GM18498 (cell line): ENCODE measurements at regions not wholly inside any gene's neighbourhood (a gene's known extent, or its start where the extent isn't known, plus 50 kb on each side); places are given as distances from the start of the nearest gene placed in this dataset.
"Not testable (repeated sequence)": the region's sequence is repeated elsewhere in the genome, so short reads cannot be mapped to it uniquely, and the experiment has no call there.

Source experiments
- ATAC-seq: cut with Tn5 transposase; IDR thresholded peaks from one replicate; pipeline ENCODE4 v1.9.1; 2021; ENCODE audit warnings: mild to moderate bottlenecking, moderate library complexity; ENCODE audit not compliant: unreplicated experiment

DNA sequence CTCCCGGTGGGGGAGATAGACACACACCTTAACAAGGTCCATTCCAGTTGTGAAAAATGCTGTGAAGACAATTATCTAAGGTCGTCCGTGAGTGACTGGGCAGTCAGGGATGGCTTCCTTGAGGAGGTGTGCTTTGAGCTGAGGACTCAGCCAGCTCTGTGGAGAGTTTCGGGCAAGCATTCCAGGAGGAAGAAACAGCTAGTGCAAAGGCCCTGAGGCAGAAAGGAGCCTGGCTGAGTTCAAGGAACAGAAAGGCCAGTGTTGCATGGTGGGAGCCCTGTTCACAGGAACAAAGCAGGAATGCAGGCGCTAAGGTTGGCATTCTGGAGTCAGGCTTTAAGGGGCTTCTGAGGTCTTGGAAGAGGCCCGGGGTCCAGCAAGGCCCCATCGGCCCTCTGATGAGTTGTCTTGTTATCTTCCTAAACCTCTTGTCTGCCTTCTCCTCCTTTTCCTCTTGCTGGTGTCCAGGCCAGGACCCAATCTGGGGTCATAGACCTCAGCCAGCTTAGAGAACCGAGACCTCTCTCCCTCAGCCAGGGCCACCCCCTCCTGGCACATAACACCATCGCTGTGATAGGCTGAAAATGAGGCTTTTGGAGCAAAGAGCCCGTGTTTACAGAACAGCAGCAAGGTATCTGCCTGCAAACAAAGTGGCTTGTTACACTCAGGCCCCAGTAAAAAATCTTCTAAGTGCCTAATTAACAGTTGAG lies 270.2 kb upstream of the MVB12B start:
- no peak for ATAC-seq

- ATAC-seq, result no peak
Measured at GRCh38 chr9:126057121-126057825, 269.4 kb upstream of the MVB12B start.

- no peak for ATAC-seq
Measured at GRCh38 chr9:126058011-126058531, 268.6 kb upstream of the MVB12B start.

- no peak for ATAC-seq
Measured at GRCh38 chr9:126058591-126058990, 268.0 kb upstream of the MVB12B start.

- ATAC-seq, result no peak
Measured at GRCh38 chr9:126061575-126061974, 265.1 kb upstream of the MVB12B start.

- no peak for ATAC-seq
Measured at GRCh38 chr9:126062158-126062886, 264.3 kb upstream of the MVB12B start.

DNA sequence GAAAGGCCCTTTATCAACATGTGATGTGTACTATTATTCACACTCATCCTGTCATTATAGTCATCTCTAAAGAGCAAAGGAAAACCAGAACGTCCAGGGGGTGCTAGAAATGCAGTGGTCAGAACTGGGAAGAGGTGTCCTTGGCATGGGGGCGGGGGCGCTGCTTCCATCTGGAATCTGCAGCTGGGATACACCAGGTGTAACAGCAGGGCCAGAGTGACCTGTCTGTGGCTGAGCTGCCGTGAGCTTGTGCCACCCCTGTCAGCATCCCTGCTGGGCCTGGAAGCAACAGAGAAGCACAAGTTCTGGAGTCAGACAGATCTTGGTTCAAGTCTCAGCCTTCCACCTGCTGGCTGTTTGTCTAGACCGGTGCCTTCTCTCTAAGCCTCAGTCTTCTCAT lies 263.3 kb upstream of the MVB12B start:
- ATAC-seq, result no peak

- ATAC-seq, result no peak
Measured at GRCh38 chr9:126066131-126066530, 260.5 kb upstream of the MVB12B start.

DNA sequence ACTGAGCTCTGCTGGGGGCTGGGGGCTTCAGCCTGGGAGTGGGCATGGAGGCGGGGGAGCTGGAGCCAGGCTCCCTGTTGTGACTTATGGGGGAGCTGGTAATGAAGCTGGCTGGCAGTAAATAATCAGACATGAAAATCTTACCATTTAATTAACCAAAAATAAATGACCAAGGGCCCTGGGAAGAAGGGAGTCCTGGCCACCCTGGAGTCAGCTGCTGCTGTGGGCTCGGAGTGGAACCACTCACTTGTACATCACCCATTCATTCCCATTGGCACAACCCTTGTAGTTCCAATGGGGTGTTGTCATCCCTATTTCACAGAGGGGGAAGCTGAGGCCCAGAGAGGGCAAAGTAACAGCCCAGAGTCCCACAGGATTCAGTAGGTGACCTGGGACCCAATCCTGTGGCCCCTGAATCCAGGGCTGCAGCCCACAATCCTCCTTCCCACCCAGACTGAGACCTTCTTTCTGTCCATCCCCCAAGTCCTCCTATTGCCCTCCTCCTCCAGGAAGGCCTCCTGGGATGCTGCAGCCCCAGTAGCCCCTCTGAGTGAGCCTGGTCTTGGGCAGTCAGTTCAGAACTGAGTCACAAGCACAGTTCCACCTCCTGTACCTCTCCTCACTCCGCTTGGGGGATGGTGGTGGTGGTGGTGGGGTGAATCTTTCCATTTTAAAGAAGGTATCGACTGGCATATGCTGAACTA lies 259.4 kb upstream of the MVB12B start:
- ATAC-seq, result no peak

- no peak for ATAC-seq
Measured at GRCh38 chr9:126068534-126069230, 257.9 kb upstream of the MVB12B start.

- no peak for ATAC-seq
Measured at GRCh38 chr9:126069400-126069955, 257.2 kb upstream of the MVB12B start.

- ATAC-seq, result no peak
Measured at GRCh38 chr9:126070058-126070655, 256.5 kb upstream of the MVB12B start.

GRCh38 chr9:126071076-126071750 lies 255.4 kb upstream of the MVB12B start:
- ATAC-seq, result no peak

GRCh38 chr9:126077656-126078055 lies 249.0 kb upstream of the MVB12B start:
- not testable (repeated sequence) for ATAC-seq

GRCh38 chr9:126080641-126081040 lies 246.0 kb upstream of the MVB12B start:
- ATAC-seq, result no peak

DNA sequence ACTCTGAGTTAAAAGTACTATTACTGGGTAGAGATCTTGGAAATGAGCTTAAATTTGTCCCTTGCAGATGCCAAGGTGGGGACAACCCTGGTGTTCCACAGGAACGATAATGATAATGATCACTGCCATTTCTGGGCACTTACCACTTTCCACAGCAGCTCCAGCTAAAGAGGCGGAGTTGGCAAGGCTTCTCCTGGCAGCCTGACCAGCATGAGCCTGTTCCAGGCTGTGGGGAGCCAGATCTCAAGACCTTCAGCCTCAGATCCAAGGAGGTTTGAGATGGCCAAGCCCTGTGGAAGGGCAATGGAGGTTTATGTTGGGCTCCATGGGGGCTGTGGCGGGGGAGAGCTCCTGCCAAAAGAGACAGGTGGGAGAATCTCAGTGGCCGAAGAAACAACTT lies 244.9 kb upstream of the MVB12B start:
- no peak for ATAC-seq

GRCh38 chr9:126084008-126084407 lies 242.6 kb upstream of the MVB12B start:
- ATAC-seq, result no peak

DNA sequence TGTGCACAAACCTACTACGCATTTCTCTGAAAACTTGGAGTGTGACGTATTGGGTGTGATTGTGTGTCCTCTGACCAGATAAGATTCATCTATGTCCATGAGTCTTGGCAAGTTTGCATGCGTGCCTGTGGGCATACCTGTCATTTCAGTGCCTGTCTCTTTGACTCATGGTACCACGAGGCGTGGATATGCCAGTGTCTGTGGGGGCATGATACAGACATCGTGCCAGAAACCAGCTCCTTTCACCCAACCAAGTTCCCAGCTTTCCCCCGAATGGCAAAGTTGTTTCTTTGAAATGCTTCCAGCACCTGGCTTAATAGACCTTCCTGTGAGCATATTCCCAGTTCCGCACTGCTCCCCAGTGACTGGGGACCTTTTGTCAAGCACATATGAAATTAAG lies 241.9 kb upstream of the MVB12B start:
- no peak for ATAC-seq

GRCh38 chr9:126085170-126085569 lies 241.5 kb upstream of the MVB12B start:
- no peak for ATAC-seq
